Body of pancreas (tissue), 4 donors: ENCODE measurements at regions not wholly inside any gene's neighbourhood (a gene's known extent, or its start where the extent isn't known, plus 50 kb on each side); places are given as distances from the start of the nearest gene placed in this dataset.

ENCODE experiments used
- ATAC-seq: fragments of 150-250 bp; one replicate; pipeline ENCODE4 v1.9.1; 2016
- DNase-seq, 4 donors: peaks; one replicate each; pipeline ENCODE4 v3.0.0-alpha.2; 2019
- H3K27ac ChIP-seq, 4 donors: fragments of 200-600 bp; sonication (generic); 1 replicate in 3 of 4; 2 replicates in 1 of 4; pipeline versions ENCODE4 v1.5.1 to v1.6.1; 2016 to 2019; ENCODE audit warnings: mild to moderate bottlenecking in 1 of 4, mixed read lengths in 1 of 4, moderate library complexity in 1 of 4
- H3K27me3 ChIP-seq, 2 donors: fragments of 200-600 bp; sonication (generic); one replicate each; pipeline ENCODE4 v1.6.0; 2016; ENCODE audit warnings: mild to moderate bottlenecking in 1 of 2
- H3K36me3 ChIP-seq, 2 donors: fragments of 200-600 bp; sonication (generic); replicated peaks in 1 of 2; 2 replicates each; pipeline ENCODE4 v1.5.1; 2016; ENCODE audit warnings: low read depth in 2 of 2; ENCODE audit not compliant: insufficient read depth in 1 of 2
- H3K4me1 ChIP-seq: fragments of 200-600 bp; sonication (generic); one replicate; pipeline ENCODE4 v1.6.0; 2016
- H3K4me3 ChIP-seq, 2 donors: fragments of 200-600 bp; sonication (generic); 1 replicate in 1 of 2; 2 replicates in 1 of 2; pipeline ENCODE4 v1.5.1; 2016 to 2019
- H3K9me3 ChIP-seq, 3 donors: fragments of 200-600 bp; sonication (generic); 1 replicate in 2 of 3; 2 replicates in 1 of 3; pipeline ENCODE4 v1.5.1; 2016
- POLR2A ChIP-seq, 3 donors: fragments of 450-650 bp; IDR thresholded peaks; one replicate each; pipeline ENCODE4 v1.6.1; 2016; ENCODE audit warnings: antibody characterized with exemption in 3 of 3, mild to moderate bottlenecking in 2 of 3
- WGBS, 2 donors: methylation state at CpG; one replicate each; pipeline ENCODE4 v1.1.5; 2017; 5-methylcytosine and 5-hydroxymethylcytosine counted together
- intact Hi-C: fragments of 100-400 bp; cut with DNase I; formaldehyde crosslinking; loops from one replicate; pipeline ENCODE4 v1.15.1; 2023
- TF ChIP-seq, protein P1 (sequence below), 7 experiments: fragments of 450-650 bp in 4 of 7; fragments of 200-600 bp in 3 of 7; sonication (generic) in 3 of 7; IDR thresholded peaks; one replicate each; pipeline ENCODE4 v1.5.1; 2016 to 2019; ENCODE audit warnings: antibody characterized with exemption in 7 of 7

DNA sequence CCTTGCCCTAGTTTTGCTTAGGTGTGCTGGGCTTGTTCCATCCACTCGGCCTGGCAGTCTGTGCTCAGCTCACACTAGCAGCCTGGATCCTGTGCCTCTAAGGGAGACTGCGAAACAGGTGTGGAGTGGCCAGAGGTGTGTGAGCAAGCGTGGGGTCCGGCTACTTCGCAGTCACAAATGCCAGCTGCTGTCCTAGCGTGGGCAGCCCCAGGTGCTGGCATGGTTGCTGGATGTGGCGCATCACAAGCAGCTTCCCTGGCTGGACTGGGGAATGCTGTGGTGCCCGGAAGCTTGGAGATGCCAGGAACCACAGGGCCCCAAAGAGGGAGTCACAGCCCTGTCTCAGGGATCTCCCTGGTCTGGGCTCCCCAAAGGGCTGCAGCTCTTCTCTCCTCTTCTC, 119.0 kb upstream of the TMEFF2 start:
- Histone ChIP-seq H3K36me3 (no peaks in the 10 kb centered on the region), H3K4me3 (no peak overlapping the region), H3K27me3 (no peaks in the 10 kb centered on the region), H3K9me3 (no peaks in the 10 kb centered on the region), H3K27ac (no peak overlapping the region), H3K4me1 (no peaks in the 10 kb centered on the region)
- TF ChIP-seq, protein P1, sequence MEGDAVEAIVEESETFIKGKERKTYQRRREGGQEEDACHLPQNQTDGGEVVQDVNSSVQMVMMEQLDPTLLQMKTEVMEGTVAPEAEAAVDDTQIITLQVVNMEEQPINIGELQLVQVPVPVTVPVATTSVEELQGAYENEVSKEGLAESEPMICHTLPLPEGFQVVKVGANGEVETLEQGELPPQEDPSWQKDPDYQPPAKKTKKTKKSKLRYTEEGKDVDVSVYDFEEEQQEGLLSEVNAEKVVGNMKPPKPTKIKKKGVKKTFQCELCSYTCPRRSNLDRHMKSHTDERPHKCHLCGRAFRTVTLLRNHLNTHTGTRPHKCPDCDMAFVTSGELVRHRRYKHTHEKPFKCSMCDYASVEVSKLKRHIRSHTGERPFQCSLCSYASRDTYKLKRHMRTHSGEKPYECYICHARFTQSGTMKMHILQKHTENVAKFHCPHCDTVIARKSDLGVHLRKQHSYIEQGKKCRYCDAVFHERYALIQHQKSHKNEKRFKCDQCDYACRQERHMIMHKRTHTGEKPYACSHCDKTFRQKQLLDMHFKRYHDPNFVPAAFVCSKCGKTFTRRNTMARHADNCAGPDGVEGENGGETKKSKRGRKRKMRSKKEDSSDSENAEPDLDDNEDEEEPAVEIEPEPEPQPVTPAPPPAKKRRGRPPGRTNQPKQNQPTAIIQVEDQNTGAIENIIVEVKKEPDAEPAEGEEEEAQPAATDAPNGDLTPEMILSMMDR (IDR thresholded peaks at IDR 0.05): no peak
- TF ChIP-seq POLR2A (IDR thresholded peaks at IDR 0.05): no peak
- DNase-seq: no peak
- no peak for ATAC-seq
- WGBS, 2 donors: 80% methylated on average over 8 of the region's 8 CpGs
- intact Hi-C loops: no loop called here

DNA sequence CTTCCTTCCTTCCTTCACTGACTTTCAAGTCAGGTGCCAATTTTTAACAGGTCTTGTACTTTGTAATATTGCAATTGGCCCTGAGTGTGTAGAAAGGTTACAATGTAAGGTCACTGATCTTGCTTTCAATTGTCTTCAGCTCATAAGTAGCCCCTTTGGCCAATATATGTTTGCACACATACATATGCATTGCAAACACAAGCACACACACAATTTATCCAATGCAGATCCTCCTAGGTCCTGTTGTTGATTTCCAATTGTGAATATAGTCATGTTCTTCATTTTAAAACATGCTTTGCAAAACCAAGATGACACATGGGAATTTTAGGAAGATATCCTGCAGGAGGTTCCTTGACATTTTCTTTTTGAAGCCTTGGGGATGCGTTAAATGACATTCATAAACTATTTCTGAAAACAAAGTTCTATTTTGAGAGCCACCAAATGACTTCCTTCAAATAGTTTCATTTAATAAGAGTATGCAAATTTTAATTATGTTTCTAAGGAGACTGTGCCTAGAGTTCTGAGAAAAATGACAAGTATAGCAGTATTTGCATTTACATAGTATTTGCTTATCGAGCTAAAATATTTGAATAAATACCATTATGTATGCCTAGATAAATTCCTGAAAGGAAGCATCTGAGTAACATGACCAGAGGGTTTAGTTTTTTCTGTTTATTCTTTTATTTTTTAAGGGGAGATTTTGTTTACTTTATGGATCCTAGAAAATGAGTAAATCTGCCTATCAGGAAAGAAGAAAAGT, 117.1 kb upstream of the TMEFF2 start:
- Histone ChIP-seq H3K4me1 (no peaks in the 10 kb centered on the region), H3K27me3 (no peaks in the 10 kb centered on the region), H3K27ac (no peak overlapping the region), H3K4me3 (no peak overlapping the region), H3K36me3 (no peaks in the 10 kb centered on the region), H3K9me3 (no peaks in the 10 kb centered on the region)
- TF ChIP-seq, protein P1 (IDR thresholded peaks at IDR 0.05): no peak
- no peak for TF ChIP-seq POLR2A (IDR thresholded peaks at IDR 0.05)
- ATAC-seq (no peak), DNase-seq (no peak)
- WGBS, 2 donors: 62 to 73% methylated on average over 2 of the region's 2 CpGs
- intact Hi-C loops: no loop called here

DNA sequence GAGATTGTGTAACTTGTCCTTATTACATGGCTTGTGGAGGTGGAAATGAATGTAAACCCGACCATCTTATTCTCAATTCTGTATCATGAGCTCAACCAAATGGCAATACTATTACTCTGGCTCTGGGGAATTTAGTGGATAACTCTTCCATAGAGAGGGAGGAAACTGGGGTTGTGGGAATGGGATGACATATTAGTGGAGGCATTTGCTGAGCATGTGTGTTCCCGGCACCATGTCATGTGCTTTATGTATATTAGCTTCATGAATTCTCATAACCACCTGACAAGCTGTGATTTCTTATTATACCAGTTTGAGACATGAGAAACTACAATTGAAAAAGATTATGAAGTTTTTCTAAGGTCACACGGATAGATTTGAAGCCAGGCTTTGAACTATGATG, 112.8 kb upstream of the TMEFF2 start:
- H3K27me3 ChIP-seq: no peaks in the 10 kb centered on the region
- intact Hi-C loops: no loop called here
- ATAC-seq (no peak), DNase-seq (no peak)
- 59 to 66% methylated on average over 3 of the region's 3 CpGs for WGBS, 2 donors
- H3K4me1 ChIP-seq: no peaks in the 10 kb centered on the region
- H3K9me3 ChIP-seq: no peaks in the 10 kb centered on the region
- H3K4me3 ChIP-seq: no peak overlapping the region
- no peak overlapping the region for H3K27ac ChIP-seq
- H3K36me3 ChIP-seq: no peaks in the 10 kb centered on the region
- TF ChIP-seq POLR2A (IDR thresholded peaks at IDR 0.05): no peak
- TF ChIP-seq, protein P1 (IDR thresholded peaks at IDR 0.05): no peak

DNA sequence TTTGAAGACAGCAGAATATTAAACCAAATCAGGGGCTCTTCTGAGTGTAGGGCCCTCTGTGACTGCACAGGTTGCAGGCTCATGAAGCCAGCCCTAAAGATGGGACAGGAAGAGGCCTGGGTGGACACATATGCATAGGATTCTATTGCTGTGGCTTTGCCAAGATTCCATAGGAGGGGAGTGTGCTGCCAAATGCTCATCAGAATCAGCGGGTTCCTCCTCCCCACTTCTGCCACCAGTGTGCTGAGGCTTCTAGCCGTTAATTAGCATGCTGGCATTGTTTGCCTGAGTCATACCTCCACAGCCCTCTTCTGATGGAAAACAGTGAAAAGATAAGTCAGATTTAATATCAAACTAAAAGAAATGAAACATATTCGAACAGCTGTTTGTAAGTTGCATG, 103.9 kb upstream of the TMEFF2 start:
- Histone ChIP-seq H3K27ac (no peak overlapping the region), H3K27me3 (no peaks in the 10 kb centered on the region), H3K36me3 (no peaks in the 10 kb centered on the region), H3K4me3 (no peak overlapping the region), H3K4me1 (no peaks in the 10 kb centered on the region), H3K9me3 (no peaks in the 10 kb centered on the region)
- WGBS, 2 donors: 35 to 52% methylated on average over 3 of the region's 3 CpGs
- TF ChIP-seq, protein P1 (IDR thresholded peaks at IDR 0.05): no peak
- TF ChIP-seq POLR2A (IDR thresholded peaks at IDR 0.05): no peak
- ATAC-seq: no peak
- intact Hi-C loops: no loop called here
- no peak for DNase-seq

DNA sequence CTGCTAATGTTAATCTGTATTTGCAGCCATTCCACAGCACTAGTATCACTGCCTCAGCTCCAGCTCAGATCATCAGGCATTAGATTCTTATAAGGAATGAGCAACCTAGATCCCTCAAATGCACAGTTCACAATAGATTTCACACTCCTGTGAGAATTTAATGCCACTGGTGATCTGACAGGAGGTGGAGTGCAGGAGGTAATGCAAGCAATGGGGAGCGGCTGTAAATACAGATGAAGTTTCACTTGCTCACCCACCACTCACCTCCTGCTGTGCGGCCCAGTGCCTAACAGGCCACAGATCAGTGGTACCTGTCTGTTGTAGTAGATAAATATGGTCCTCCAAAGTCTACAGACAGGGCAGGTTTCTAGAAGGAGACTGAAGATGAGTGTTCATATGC, 97.7 kb upstream of the TMEFF2 start:
- WGBS, 2 donors: 93 to 96% methylated on average over 2 of the region's 2 CpGs
- no peaks in the 10 kb centered on the region for H3K27me3 ChIP-seq
- DNase-seq: no peak
- H3K27ac ChIP-seq: no peak overlapping the region
- no peaks in the 10 kb centered on the region for H3K4me1 ChIP-seq
- no peak overlapping the region for H3K4me3 ChIP-seq
- no peak for ATAC-seq
- intact Hi-C loops: no loop called here
- H3K9me3 ChIP-seq: no peaks in the 10 kb centered on the region
- TF ChIP-seq, protein P1 (IDR thresholded peaks at IDR 0.05): no peak
- no peak for TF ChIP-seq POLR2A (IDR thresholded peaks at IDR 0.05)
- H3K36me3 ChIP-seq: no peaks in the 10 kb centered on the region
